HEK293T (cell line): ENCODE measurements at regions not wholly inside any gene's neighbourhood (a gene's known extent, or its start where the extent isn't known, plus 50 kb on each side); places are given as distances from the start of the nearest gene placed in this dataset.

Experiments used
- BHLHE40 ChIP-seq: fragments of 450-650 bp; IDR thresholded peaks from 2 replicates; pipeline ENCODE4 v1.6.1; 2016; ENCODE audit warnings: mild to moderate bottlenecking, moderate library complexity, borderline replicate concordance
- HDGF ChIP-seq: fragments of 450-650 bp; IDR thresholded peaks from 2 replicates; pipeline ENCODE4 v1.6.1; 2017; ENCODE audit warnings: antibody characterized with exemption, borderline replicate concordance
- L3MBTL2 ChIP-seq: fragments of 450-650 bp; conservative IDR thresholded peaks from 2 replicates; pipeline ENCODE4 v1.6.1; 2016; ENCODE audit warnings: mild to moderate bottlenecking
- NFRKB ChIP-seq: fragments of 450-650 bp; IDR thresholded peaks from 2 replicates; pipeline ENCODE4 v1.6.1; 2016; ENCODE audit warnings: mild to moderate bottlenecking, moderate library complexity
- SP1 ChIP-seq: fragments of 450-650 bp; IDR thresholded peaks from 2 replicates; pipeline ENCODE4 v1.6.1; 2017
- SUZ12 ChIP-seq: fragments of 450-650 bp; IDR thresholded peaks from 2 replicates; pipeline ENCODE4 v1.6.1; 2016; ENCODE audit warnings: mild to moderate bottlenecking
- TARDBP ChIP-seq: fragments of 450-650 bp; IDR thresholded peaks from 2 replicates; pipeline ENCODE4 v1.6.1; 2016
- ZNF384 ChIP-seq: fragments of 450-650 bp; IDR thresholded peaks from 2 replicates; pipeline ENCODE4 v1.6.1; 2016

GRCh38 chr15:95580121-95580520 lies 750.4 kb upstream of the NR2F2 start:
- TF ChIP-seq TARDBP: no peak
- TF ChIP-seq SUZ12: no peak
- TF ChIP-seq ZNF384: no peak
- no peak for TF ChIP-seq L3MBTL2
- no peak for TF ChIP-seq HDGF
- no peak for TF ChIP-seq SP1
- no peak for TF ChIP-seq NFRKB
- TF ChIP-seq BHLHE40: no peak
